ENCODE measurements at regions not wholly inside any gene's neighbourhood (a gene's known extent, or its start where the extent isn't known, plus 50 kb on each side); places are given as distances from the start of the nearest gene placed in this dataset.

DNA sequence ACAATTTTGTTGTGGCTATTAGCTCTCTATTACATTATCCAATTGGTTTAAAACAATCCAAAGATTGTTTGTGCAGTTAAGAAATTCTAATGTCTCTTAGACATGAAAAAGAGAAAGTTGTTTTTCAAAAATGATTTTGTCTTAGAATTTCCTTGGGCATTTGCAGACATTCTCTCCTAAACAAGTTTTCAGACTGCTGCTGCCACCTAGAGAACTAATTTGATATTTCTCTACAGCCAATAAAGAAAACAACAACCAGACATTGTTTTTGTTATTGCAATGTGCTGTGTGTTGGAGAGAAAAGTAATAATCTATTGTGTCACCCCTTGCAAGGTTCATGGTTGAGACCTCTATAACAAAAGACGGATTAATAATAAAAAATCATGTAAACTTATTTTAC is 119.0 kb upstream of the SYT4 start:
- Histone ChIP-seq H3K27me3 (ENCODE audit: control insufficient read depth, insufficient read depth, low read length) (no peaks in the 10 kb centered on the region), H3K36me3 (ENCODE audit: control insufficient read depth, insufficient read depth, low read length) (no peaks in the 10 kb centered on the region), H3K9ac (ENCODE audit: low read depth, low read length) (no peak overlapping the region), H3K4me3 (ENCODE audit: low read depth, low read length) (no peak overlapping the region), H3K9me3 (ENCODE audit: control insufficient read depth, insufficient read depth, low read length) (0 out of 2 replicates have a peak, but pooled peaks cover 2% of the 10 kb centered on the region), H3K4me1 (ENCODE audit: control insufficient read depth, insufficient read depth, low read length) (peaks cover 4% of the 10 kb centered on the region), H3K27ac (ENCODE audit: low read depth, low read length) (no peak overlapping the region)

DNA sequence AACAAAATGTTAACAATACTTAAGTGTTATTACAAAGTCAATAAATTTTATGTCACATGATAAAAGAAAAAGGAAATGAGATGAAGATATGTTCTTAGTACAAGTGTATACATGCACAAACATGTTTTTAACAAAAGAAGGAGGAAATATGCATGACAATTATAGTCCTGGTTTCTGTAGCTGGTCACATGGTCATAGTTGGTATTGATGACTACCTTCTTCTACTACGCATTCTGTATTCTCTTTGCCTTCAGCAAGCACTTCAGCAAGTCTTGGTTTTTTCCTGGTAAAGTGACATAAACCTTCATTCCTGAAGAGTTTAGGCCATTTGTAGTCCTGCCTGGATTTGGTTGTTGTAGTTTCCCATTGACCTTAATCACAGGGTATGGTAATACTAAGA is 121.3 kb upstream of the SYT4 start:
- no peak overlapping the region for H3K4me3 ChIP-seq (ENCODE audit: low read depth, low read length)

DNA sequence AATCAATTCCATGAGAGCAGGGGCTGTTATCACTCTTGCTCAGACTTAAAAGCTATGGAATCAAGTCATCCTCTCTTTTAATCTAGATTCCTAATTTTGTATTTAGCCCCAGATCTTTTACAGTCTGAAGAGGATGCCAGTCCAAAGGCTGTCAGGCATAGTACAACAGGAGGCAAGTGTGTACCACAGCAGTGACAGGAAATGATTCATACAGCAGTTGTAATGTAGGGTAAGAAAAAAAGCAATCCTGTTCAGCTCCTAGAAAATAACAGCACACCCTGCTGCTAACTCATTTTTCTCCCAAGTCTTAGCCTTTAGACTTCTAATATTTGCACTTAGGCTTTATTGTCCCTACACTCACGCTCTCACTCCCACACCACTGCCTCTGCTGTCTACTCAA is 127.8 kb upstream of the SYT4 start:
- Histone ChIP-seq H3K4me3 (ENCODE audit: low read depth, low read length) (no peak overlapping the region), H3K9ac (ENCODE audit: low read depth, low read length) (no peak overlapping the region), H3K9me3 (ENCODE audit: control insufficient read depth, insufficient read depth, low read length) (no peaks in the 10 kb centered on the region), H3K36me3 (ENCODE audit: control insufficient read depth, insufficient read depth, low read length) (no peaks in the 10 kb centered on the region), H3K4me1 (ENCODE audit: control insufficient read depth, insufficient read depth, low read length) (no peaks in the 10 kb centered on the region), H3K27me3 (ENCODE audit: control insufficient read depth, insufficient read depth, low read length) (no peaks in the 10 kb centered on the region), H3K27ac (ENCODE audit: low read depth, low read length) (no peak overlapping the region)

More for the DNA sequence above, 121.3 kb upstream of the SYT4 start:
- Histone ChIP-seq H3K4me1 (ENCODE audit: control insufficient read depth, insufficient read depth, low read length) (peaks cover 4% of the 10 kb centered on the region), H3K9me3 (ENCODE audit: control insufficient read depth, insufficient read depth, low read length) (0 out of 2 replicates have a peak, but pooled peaks cover 2% of the 10 kb centered on the region), H3K27ac (ENCODE audit: low read depth, low read length) (no peak overlapping the region), H3K27me3 (ENCODE audit: control insufficient read depth, insufficient read depth, low read length) (no peaks in the 10 kb centered on the region), H3K36me3 (ENCODE audit: control insufficient read depth, insufficient read depth, low read length) (no peaks in the 10 kb centered on the region), H3K9ac (ENCODE audit: low read depth, low read length) (no peak overlapping the region)

DNA sequence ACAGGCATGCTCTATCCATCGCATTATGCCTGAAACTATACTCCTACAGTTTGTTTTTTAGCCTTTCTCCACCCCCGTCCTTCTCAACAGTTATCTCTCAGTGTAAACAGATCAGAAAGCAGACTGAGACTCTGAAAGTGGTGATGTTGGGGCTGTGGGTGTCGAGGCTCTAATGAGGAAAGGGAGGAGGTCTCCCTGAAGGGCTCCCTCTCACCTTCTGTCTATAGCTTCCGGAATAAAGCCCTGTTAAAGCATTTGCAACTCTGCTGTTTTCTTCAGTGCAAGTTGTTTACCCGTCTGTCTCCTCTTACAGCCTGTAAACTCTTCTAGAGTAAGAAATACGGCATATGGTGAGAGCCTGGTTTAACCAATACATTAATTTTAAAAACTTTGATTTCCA is 136.7 kb upstream of the SYT4 start:
- H3K27ac ChIP-seq (ENCODE audit: low read depth, low read length): no peak overlapping the region
- H3K4me3 ChIP-seq (ENCODE audit: low read depth, low read length): no peak overlapping the region
- H3K4me1 ChIP-seq (ENCODE audit: control insufficient read depth, insufficient read depth, low read length): peaks cover 13% of the 10 kb centered on the region
- no peaks in the 10 kb centered on the region for H3K27me3 ChIP-seq (ENCODE audit: control insufficient read depth, insufficient read depth, low read length)
- no peaks in the 10 kb centered on the region for H3K36me3 ChIP-seq (ENCODE audit: control insufficient read depth, insufficient read depth, low read length)
- peaks cover 5% of the 10 kb centered on the region; the same call in 1 of the 2 replicates for H3K9me3 ChIP-seq (ENCODE audit: control insufficient read depth, insufficient read depth, low read length)
- no peak overlapping the region for H3K9ac ChIP-seq (ENCODE audit: low read depth, low read length)

DNA sequence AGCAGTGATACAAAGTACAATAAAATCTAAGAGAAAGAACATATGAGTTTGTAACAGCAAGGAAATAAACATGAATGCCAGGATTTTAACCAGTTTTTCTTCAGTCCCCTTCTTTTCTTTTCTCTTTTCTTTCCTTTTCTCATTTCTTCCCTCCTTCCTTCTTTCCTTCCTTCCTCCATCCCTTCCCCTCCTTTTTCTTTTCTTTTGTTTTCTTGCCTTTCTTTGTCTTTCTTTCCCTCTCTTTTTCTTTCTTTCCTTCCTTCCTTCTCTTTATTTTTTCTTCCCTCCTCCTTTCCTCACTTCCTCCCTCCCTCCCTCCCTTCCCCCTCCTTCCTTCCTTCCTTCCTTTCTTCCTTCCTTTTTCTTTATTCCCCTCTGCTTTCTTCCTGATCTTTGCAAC is 142.8 kb upstream of the SYT4 start:
- Histone ChIP-seq H3K9ac (ENCODE audit: low read depth, low read length) (no peak overlapping the region), H3K27ac (ENCODE audit: low read depth, low read length) (no peak overlapping the region), H3K4me3 (ENCODE audit: low read depth, low read length) (no peak overlapping the region), H3K36me3 (ENCODE audit: control insufficient read depth, insufficient read depth, low read length) (no peaks in the 10 kb centered on the region), H3K4me1 (ENCODE audit: control insufficient read depth, insufficient read depth, low read length) (no peaks in the 10 kb centered on the region), H3K9me3 (ENCODE audit: control insufficient read depth, insufficient read depth, low read length) (peaks cover 5% of the 10 kb centered on the region; the same call in 1 of the 2 replicates), H3K27me3 (ENCODE audit: control insufficient read depth, insufficient read depth, low read length) (no peaks in the 10 kb centered on the region)

DNA sequence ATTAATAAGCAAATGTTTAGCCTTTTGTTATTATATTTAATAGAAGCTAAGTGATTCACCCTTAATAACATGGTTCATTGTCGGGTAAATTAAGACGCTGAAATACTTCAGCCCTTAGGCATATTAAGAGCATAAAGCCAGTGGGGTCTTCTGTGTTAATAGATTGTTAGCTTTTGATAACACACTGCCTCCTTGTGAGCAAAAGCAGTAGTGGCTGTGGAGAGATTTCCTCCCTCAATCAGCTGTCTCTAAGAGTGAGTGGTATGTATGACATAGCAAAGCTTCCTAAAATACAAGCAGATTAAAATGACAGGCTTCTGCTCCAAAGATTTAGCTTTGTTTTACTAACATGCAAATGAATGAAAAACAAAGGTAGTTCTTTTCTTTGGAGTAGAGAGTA is 143.7 kb upstream of the SYT4 start:
- Histone ChIP-seq H3K36me3 (ENCODE audit: control insufficient read depth, insufficient read depth, low read length) (no peaks in the 10 kb centered on the region), H3K9ac (ENCODE audit: low read depth, low read length) (no peak overlapping the region), H3K4me1 (ENCODE audit: control insufficient read depth, insufficient read depth, low read length) (peaks cover 4% of the 10 kb centered on the region; the same call in 1 of the 2 replicates), H3K27ac (ENCODE audit: low read depth, low read length) (no peak overlapping the region), H3K27me3 (ENCODE audit: control insufficient read depth, insufficient read depth, low read length) (no peaks in the 10 kb centered on the region), H3K9me3 (ENCODE audit: control insufficient read depth, insufficient read depth, low read length) (peaks cover 5% of the 10 kb centered on the region; the same call in 1 of the 2 replicates), H3K4me3 (ENCODE audit: low read depth, low read length) (no peak overlapping the region)

DNA sequence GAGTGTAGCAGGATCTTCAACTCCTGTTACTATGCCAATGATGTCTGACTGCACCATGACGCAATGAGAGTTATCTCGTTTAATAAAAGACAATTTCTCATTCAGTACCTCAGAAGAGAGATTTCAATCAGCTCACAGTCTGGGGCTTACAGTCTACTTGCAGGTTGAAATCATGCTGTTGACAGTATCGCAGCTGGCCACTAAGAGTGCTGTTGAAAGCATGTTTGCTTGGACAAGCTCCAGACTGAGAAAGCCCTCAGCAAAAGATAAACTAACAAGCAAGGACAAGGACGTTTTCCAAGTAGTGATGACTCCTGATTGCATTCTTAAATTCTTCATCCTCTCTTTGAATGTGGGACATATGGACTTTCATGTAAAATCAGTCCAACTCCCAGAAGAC is 145.2 kb upstream of the SYT4 start:
- H3K4me1 ChIP-seq (ENCODE audit: control insufficient read depth, insufficient read depth, low read length): peaks cover 4% of the 10 kb centered on the region; the same call in 1 of the 2 replicates
- H3K4me3 ChIP-seq (ENCODE audit: low read depth, low read length): no peak overlapping the region
- no peak overlapping the region for H3K27ac ChIP-seq (ENCODE audit: low read depth, low read length)
- H3K27me3 ChIP-seq (ENCODE audit: control insufficient read depth, insufficient read depth, low read length): no peaks in the 10 kb centered on the region
- peaks cover 5% of the 10 kb centered on the region; the same call in 1 of the 2 replicates for H3K9me3 ChIP-seq (ENCODE audit: control insufficient read depth, insufficient read depth, low read length)
- no peak overlapping the region for H3K9ac ChIP-seq (ENCODE audit: low read depth, low read length)
- H3K36me3 ChIP-seq (ENCODE audit: control insufficient read depth, insufficient read depth, low read length): no peaks in the 10 kb centered on the region

DNA sequence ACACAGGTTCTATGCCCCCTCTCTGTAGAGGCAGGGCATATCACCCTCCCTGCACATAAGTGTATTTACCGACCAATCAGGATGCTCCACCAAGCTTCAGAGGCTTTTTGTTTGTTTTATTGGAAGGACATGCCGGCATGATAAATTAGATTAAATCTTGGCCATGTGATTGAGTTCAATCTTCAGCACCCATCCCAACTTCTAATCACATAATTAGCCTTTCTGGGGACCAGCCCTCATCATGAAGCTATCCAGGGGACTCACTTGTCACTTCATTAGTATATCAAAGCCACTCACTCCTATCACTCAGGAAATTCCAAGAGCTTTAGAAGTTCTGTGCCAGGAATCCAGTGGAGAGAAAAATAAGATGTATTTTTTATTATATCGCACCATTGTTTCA is 158.6 kb upstream of the SYT4 start:
- H3K36me3 ChIP-seq (ENCODE audit: control insufficient read depth, insufficient read depth, low read length): no peaks in the 10 kb centered on the region

DNA sequence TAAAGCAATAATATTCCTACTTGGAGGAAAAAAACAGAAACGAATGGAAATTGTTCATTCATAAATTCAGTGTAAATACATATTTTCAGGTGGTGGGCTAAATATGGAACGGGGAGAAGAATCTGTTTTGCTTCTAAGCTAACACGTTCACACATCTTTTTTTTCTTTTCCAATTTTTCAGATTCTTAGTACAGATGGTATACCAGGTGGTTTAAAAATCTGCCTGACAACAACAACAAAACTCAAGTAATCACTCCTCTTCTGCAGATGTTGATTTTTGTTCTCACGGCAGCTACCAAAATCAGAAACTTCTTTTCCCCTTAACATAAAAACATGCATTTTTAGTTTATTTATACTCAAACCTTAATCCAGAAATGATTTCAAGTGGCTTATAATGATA is 164.8 kb upstream of the SYT4 start:
- H3K27me3 ChIP-seq (ENCODE audit: control insufficient read depth, insufficient read depth, low read length): no peaks in the 10 kb centered on the region
- H3K4me3 ChIP-seq (ENCODE audit: low read depth, low read length): no peak overlapping the region
- H3K27ac ChIP-seq (ENCODE audit: low read depth, low read length): no peak overlapping the region
- no peaks in the 10 kb centered on the region for H3K4me1 ChIP-seq (ENCODE audit: control insufficient read depth, insufficient read depth, low read length)
- peaks cover 24% of the 10 kb centered on the region for H3K9me3 ChIP-seq (ENCODE audit: control insufficient read depth, insufficient read depth, low read length)
- H3K36me3 ChIP-seq (ENCODE audit: control insufficient read depth, insufficient read depth, low read length): no peaks in the 10 kb centered on the region
- no peak overlapping the region for H3K9ac ChIP-seq (ENCODE audit: low read depth, low read length)

More for the DNA sequence above, 158.6 kb upstream of the SYT4 start:
- Histone ChIP-seq H3K27me3 (ENCODE audit: control insufficient read depth, insufficient read depth, low read length) (no peaks in the 10 kb centered on the region), H3K4me3 (ENCODE audit: low read depth, low read length) (no peak overlapping the region), H3K4me1 (ENCODE audit: control insufficient read depth, insufficient read depth, low read length) (no peaks in the 10 kb centered on the region), H3K9ac (ENCODE audit: low read depth, low read length) (no peak overlapping the region), H3K27ac (ENCODE audit: low read depth, low read length) (no peak overlapping the region), H3K9me3 (ENCODE audit: control insufficient read depth, insufficient read depth, low read length) (peaks cover 16% of the 10 kb centered on the region)

DNA sequence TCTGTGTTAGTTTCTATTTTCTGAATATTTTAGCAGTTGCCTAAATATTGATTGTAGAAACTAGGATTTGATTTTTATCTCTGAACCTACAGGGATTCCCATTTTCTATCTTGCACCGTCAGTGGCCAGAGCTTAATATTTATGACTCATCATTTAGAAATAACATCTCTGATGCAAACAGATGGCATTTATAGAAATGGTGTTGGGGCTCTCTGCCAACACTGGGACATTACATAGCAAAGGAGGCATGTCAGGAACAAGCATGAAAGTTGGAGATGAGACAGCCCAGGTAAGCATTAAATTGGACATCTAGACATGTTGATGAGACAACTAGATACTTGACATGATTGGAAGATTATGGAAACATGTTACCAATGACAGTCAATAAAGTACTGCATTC is 165.3 kb upstream of the SYT4 start:
- H3K9me3 ChIP-seq (ENCODE audit: control insufficient read depth, insufficient read depth, low read length): peaks cover 24% of the 10 kb centered on the region
- H3K9ac ChIP-seq (ENCODE audit: low read depth, low read length): no peak overlapping the region
- no peak overlapping the region for H3K27ac ChIP-seq (ENCODE audit: low read depth, low read length)
- H3K4me1 ChIP-seq (ENCODE audit: control insufficient read depth, insufficient read depth, low read length): no peaks in the 10 kb centered on the region
- no peak overlapping the region for H3K4me3 ChIP-seq (ENCODE audit: low read depth, low read length)
- no peaks in the 10 kb centered on the region for H3K36me3 ChIP-seq (ENCODE audit: control insufficient read depth, insufficient read depth, low read length)
- no peaks in the 10 kb centered on the region for H3K27me3 ChIP-seq (ENCODE audit: control insufficient read depth, insufficient read depth, low read length)

DNA sequence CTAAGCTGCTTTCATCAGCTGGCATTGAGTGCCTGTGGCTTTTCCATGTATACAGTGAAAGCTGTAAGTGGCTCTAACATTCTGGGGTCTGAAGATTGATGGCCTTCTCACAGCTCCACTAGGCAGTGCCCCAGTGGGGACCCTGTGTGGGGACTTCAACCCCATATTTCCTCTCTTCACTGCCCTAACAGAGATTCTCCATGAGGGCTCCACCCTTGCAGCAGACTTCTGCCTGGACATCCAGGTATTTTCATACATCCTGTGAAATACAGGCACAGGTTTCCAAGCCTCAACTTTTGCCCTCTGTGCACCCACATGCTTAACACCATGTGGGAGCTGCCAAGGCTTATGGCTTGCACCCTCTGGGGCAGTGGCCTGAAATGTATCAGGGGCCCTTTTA is 188.2 kb upstream of the SYT4 start:
- Histone ChIP-seq H3K36me3 (ENCODE audit: control insufficient read depth, insufficient read depth, low read length) (no peaks in the 10 kb centered on the region), H3K9me3 (ENCODE audit: control insufficient read depth, insufficient read depth, low read length) (peaks cover 21% of the 10 kb centered on the region)

DNA sequence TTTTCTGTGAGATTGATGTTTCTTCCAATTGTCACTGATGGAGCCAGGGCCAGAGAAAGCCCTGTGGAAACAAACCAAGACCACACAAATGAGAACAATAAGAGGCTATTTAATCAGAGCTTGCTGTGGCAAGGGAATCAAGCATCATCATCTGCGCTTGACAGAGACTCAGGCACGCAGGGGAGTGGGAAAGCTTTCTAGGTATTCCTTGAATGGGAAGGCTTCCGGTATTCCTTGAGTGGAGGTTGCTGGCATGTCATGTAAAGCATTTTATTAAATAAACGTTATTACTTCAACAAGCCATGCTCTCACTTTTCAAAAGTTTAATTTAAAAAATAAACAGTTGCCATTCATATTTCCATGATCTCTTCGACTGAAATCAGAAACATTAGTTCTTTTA is 194.6 kb upstream of the SYT4 start:
- Histone ChIP-seq H3K9ac (ENCODE audit: low read depth, low read length) (no peak overlapping the region), H3K27ac (ENCODE audit: low read depth, low read length) (no peak overlapping the region), H3K4me1 (ENCODE audit: control insufficient read depth, insufficient read depth, low read length) (no peaks in the 10 kb centered on the region), H3K4me3 (ENCODE audit: low read depth, low read length) (no peak overlapping the region), H3K27me3 (ENCODE audit: control insufficient read depth, insufficient read depth, low read length) (no peaks in the 10 kb centered on the region), H3K36me3 (ENCODE audit: control insufficient read depth, insufficient read depth, low read length) (no peaks in the 10 kb centered on the region), H3K9me3 (ENCODE audit: control insufficient read depth, insufficient read depth, low read length) (no peaks in the 10 kb centered on the region)

More for the DNA sequence above, 188.2 kb upstream of the SYT4 start:
- no peak overlapping the region for H3K27ac ChIP-seq (ENCODE audit: low read depth, low read length)
- no peak overlapping the region for H3K4me3 ChIP-seq (ENCODE audit: low read depth, low read length)
- no peaks in the 10 kb centered on the region for H3K4me1 ChIP-seq (ENCODE audit: control insufficient read depth, insufficient read depth, low read length)
- no peaks in the 10 kb centered on the region for H3K27me3 ChIP-seq (ENCODE audit: control insufficient read depth, insufficient read depth, low read length)
- H3K9ac ChIP-seq (ENCODE audit: low read depth, low read length): no peak overlapping the region

Data from HUES48 (cell line).